ENCODE measurements at regions not wholly inside any gene's neighbourhood (a gene's known extent, or its start where the extent isn't known, plus 50 kb on each side); places are given as distances from the start of the nearest gene placed in this dataset.

- H4K20me1 ChIP-seq (ENCODE audit: insufficient read depth, poor library complexity, severe bottlenecking) = no peaks in the 10 kb centered on the region
- DNase-seq (ENCODE audit: low spot score) = peak; percentile 6
- no peaks in the 10 kb centered on the region for H3K79me2 ChIP-seq
- H3K9me2 ChIP-seq (replicated peaks; ENCODE audit: insufficient read depth) = no peaks in the 10 kb centered on the region
- H3K4me3 ChIP-seq = no peak overlapping the region
- H3K27ac ChIP-seq = no peak overlapping the region
- H3K4me2 ChIP-seq = no peak overlapping the region
- peaks cover 4% of the 10 kb centered on the region for H3K4me1 ChIP-seq (ENCODE audit: insufficient read depth)
- no peaks in the 10 kb centered on the region for H3K9me3 ChIP-seq (ENCODE audit: low read depth)
- no peak overlapping the region for H2AFZ ChIP-seq
- no peaks in the 10 kb centered on the region for H3K36me3 ChIP-seq (replicated peaks; ENCODE audit: insufficient read depth, low read depth)
- no peaks in the 10 kb centered on the region for H3K27me3 ChIP-seq
- 68% methylated on average over 8 of the region's 8 CpGs for WGBS (ENCODE audit: low lambda C conversion rate, missing lambda C conversion rate)
- no peak for TF ChIP-seq EZH2 (IDR thresholded peaks at IDR 0.05; ENCODE audit: borderline replicate concordance)
- no peak for TF ChIP-seq EZH2phosphoT487 (IDR thresholded peaks at IDR 0.05; ENCODE audit: low read depth, severe bottlenecking, unreplicated experiment)
- TF ChIP-seq, protein P1, sequence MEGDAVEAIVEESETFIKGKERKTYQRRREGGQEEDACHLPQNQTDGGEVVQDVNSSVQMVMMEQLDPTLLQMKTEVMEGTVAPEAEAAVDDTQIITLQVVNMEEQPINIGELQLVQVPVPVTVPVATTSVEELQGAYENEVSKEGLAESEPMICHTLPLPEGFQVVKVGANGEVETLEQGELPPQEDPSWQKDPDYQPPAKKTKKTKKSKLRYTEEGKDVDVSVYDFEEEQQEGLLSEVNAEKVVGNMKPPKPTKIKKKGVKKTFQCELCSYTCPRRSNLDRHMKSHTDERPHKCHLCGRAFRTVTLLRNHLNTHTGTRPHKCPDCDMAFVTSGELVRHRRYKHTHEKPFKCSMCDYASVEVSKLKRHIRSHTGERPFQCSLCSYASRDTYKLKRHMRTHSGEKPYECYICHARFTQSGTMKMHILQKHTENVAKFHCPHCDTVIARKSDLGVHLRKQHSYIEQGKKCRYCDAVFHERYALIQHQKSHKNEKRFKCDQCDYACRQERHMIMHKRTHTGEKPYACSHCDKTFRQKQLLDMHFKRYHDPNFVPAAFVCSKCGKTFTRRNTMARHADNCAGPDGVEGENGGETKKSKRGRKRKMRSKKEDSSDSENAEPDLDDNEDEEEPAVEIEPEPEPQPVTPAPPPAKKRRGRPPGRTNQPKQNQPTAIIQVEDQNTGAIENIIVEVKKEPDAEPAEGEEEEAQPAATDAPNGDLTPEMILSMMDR (IDR thresholded peaks at IDR 0.05; ENCODE audit: poor library complexity) = no peak
Observed at GRCh38 chr16:7763111-7763510, 430.5 kb downstream of the RBFOX1 start.
